ENCODE measurements at regions not wholly inside any gene's neighbourhood (a gene's known extent, or its start where the extent isn't known, plus 50 kb on each side); places are given as distances from the start of the nearest gene placed in this dataset.

- no peak for TF ChIP-seq CTCF (IDR thresholded peaks at IDR 0.05)
- no peak for TF ChIP-seq EP300 (IDR thresholded peaks at IDR 0.05)
- TF ChIP-seq POLR2AphosphoS5 (IDR thresholded peaks at IDR 0.05) = no peak
Observed at GRCh38 chr4:45484740-45485139, 639.1 kb downstream of the GABRG1 start.
